A549 (cell line): ENCODE measurements at regions not wholly inside any gene's neighbourhood (a gene's known extent, or its start where the extent isn't known, plus 50 kb on each side); places are given as distances from the start of the nearest gene placed in this dataset.

Source experiments
- ATAC-seq, 2 experiments: fragments of 200-7000 bp in 1 of 2; fragments of >200 bp in 1 of 2; cut with Nextera tagmentation in 1 of 2; cut with Tn5 transposase in 1 of 2; 3 replicates each; pipeline versions ENCODE4 v1.8.0 to v1.9.1; 2018 to 2020; ENCODE audit warnings: mild to moderate bottlenecking in 1 of 2, moderate library complexity in 1 of 2
- CTCF ChIA-PET: fragments of 300-600 bp; sonication (Branson Sonifier 250); formaldehyde crosslinking; extraction: SDS; loops from one replicate; lab custom pipeline; 2021; ENCODE audit warnings: antibody characterized with exemption, inconsistent platforms; lab: Yijun Ruan, JAX
- POLR2A ChIA-PET: fragments of 350-600 bp; formaldehyde crosslinking; extraction: SDS; loops from one replicate; lab custom pipeline; 2021; ENCODE audit warnings: antibody characterized with exemption, inconsistent platforms; lab: Yijun Ruan, JAX
- DNase-seq, 2 experiments: peaks; one replicate each; pipeline versions ENCODE4 v3.0.0 to v3.0.0-alpha.2; 2011 to 2016; ENCODE audit warnings: low read depth in 1 of 2, low spot score in 1 of 2
- FAIRE-seq: peaks from 2 replicates; lab custom pipeline; 2011; peaks lifted over from hg19 to GRCh38; lab: Jason Lieb, UNC
- H3K27ac ChIP-seq, 2 experiments: fragments of >200 bp; sonication (Bioruptor Twin); formaldehyde crosslinking; 3 replicates each; pipeline ENCODE4 v1.5.1; 2016 to 2017
- H3K4me1 ChIP-seq: fragments of >200 bp; sonication (Bioruptor Twin); formaldehyde crosslinking; 3 replicates; pipeline ENCODE4 v1.6.1; 2016
- H3K4me2 ChIP-seq: fragments of >200 bp; sonication (Bioruptor Twin); formaldehyde crosslinking; 3 replicates; pipeline ENCODE4 v1.6.1; 2016
- H3K4me3 ChIP-seq: fragments of >200 bp; sonication (Bioruptor Twin); formaldehyde crosslinking; 3 replicates; pipeline ENCODE4 v1.5.1; 2016
- H3K9me3 ChIP-seq: fragments of >200 bp; sonication (Bioruptor Twin); formaldehyde crosslinking; 3 replicates; pipeline ENCODE4 v1.6.1; 2016
- BHLHE40 ChIP-seq: IDR thresholded peaks from 2 replicates; pipeline ENCODE4 v1.6.1; 2012; ENCODE audit warnings: low read depth, low read length, inconsistent platforms
- CBX8 ChIP-seq: fragments of 200-600 bp; sonication (generic); IDR thresholded peaks from 2 replicates; pipeline ENCODE4 v1.6.1; 2016
- EP300 ChIP-seq, 2 experiments: fragments of >200 bp; sonication (Bioruptor Twin); formaldehyde crosslinking; IDR thresholded peaks; 2 replicates in 1 of 2; 3 replicates in 1 of 2; pipeline ENCODE4 v1.6.1; 2016 to 2017
- FOSB ChIP-seq: fragments of 250-450 bp; sonication (Bioruptor Pico); IDR thresholded peaks from 2 replicates; pipeline ENCODE4 v1.5.0; 2020; ENCODE audit warnings: mild to moderate bottlenecking, moderate library complexity
- FOSL2 ChIP-seq, 2 experiments: fragments of 450-650 bp in 1 of 2; fragments of >200 bp in 1 of 2; sonication (Bioruptor Twin) in 1 of 2; formaldehyde crosslinking; IDR thresholded peaks; 2 replicates each; pipeline versions ENCODE4 v1.5.0 to v1.6.1; 2016 to 2020; ENCODE audit warnings: mild to moderate bottlenecking in 1 of 2, moderate library complexity in 1 of 2
- HDAC2 ChIP-seq: fragments of 200-600 bp; sonication (generic); IDR thresholded peaks from 2 replicates; pipeline ENCODE4 v1.6.1; 2016
- HEYL ChIP-seq: fragments of 250-450 bp; sonication (Bioruptor Pico); IDR thresholded peaks from 2 replicates; pipeline ENCODE4 v1.8.0; 2021; ENCODE audit warnings: mild to moderate bottlenecking, moderate library complexity
- HOXB13 ChIP-seq: fragments of 250-450 bp; sonication (Bioruptor Pico); IDR thresholded peaks from 2 replicates; pipeline ENCODE4 v1.5.0; 2020; ENCODE audit warnings: low read depth, mild to moderate bottlenecking, moderate library complexity
- HOXB5 ChIP-seq: fragments of 250-450 bp; sonication (Bioruptor Pico); IDR thresholded peaks from 2 replicates; pipeline ENCODE4 v1.5.0; 2020; ENCODE audit warnings: mild to moderate bottlenecking, moderate library complexity
- JUNB ChIP-seq: fragments of >200 bp; sonication (Bioruptor Twin); formaldehyde crosslinking; IDR thresholded peaks from 2 replicates; pipeline ENCODE4 v1.6.1; 2016
- KDM5A ChIP-seq: fragments of 200-600 bp; sonication (generic); IDR thresholded peaks from 2 replicates; pipeline ENCODE4 v1.6.1; 2016; ENCODE audit warnings: antibody characterized with exemption, mild to moderate bottlenecking
- MAFK ChIP-seq: fragments of 450-650 bp; IDR thresholded peaks from 2 replicates; pipeline ENCODE4 v1.6.1; 2014; ENCODE audit not compliant: partially characterized antibody
- NR3C1 ChIP-seq: fragments of >200 bp; sonication (Bioruptor Twin); formaldehyde crosslinking; IDR thresholded peaks from 3 replicates; pipeline ENCODE4 v1.6.1; 2017
- PHF8 ChIP-seq: fragments of 200-600 bp; sonication (generic); IDR thresholded peaks from 2 replicates; pipeline ENCODE4 v1.6.1; 2016; ENCODE audit warnings: low read depth, mild to moderate bottlenecking, antibody characterized with exemption, moderate library complexity, borderline replicate concordance
- POLR2AphosphoS2 ChIP-seq: conservative IDR thresholded peaks from 2 replicates; pipeline ENCODE4 v1.6.1; 2012; ENCODE audit warnings: low read length, improper control_type of control experiment, inconsistent platforms
- RARB ChIP-seq: fragments of 250-450 bp; sonication (Bioruptor Pico); IDR thresholded peaks from 2 replicates; pipeline ENCODE4 v1.8.0; 2021; ENCODE audit warnings: mild to moderate bottlenecking, moderate library complexity
- TP53 ChIP-seq: fragments of 250-450 bp; sonication (Bioruptor Pico); IDR thresholded peaks from 2 replicates; pipeline ENCODE4 v1.5.0; 2021; ENCODE audit warnings: mild to moderate bottlenecking, moderate library complexity
- ZC3H11A ChIP-seq: fragments of 450-650 bp; IDR thresholded peaks from 2 replicates; pipeline ENCODE4 v1.6.1; 2014; ENCODE audit warnings: antibody characterized with exemption, mild to moderate bottlenecking
- ZSCAN20 ChIP-seq: fragments of 250-450 bp; sonication (Bioruptor Pico); IDR thresholded peaks from 2 replicates; pipeline ENCODE4 v1.8.0; 2022; ENCODE audit warnings: mild to moderate bottlenecking, moderate library complexity
- WGBS: methylation state at CpG from one replicate; pipeline ENCODE4 v1.1.6; 2017; ENCODE audit errors: missing lambda C conversion rate; 5-methylcytosine and 5-hydroxymethylcytosine counted together
- TF ChIP-seq, protein P1 (sequence below): fragments of 450-650 bp; IDR thresholded peaks from 2 replicates; pipeline ENCODE4 v1.6.1; 2014; ENCODE audit warnings: antibody characterized with exemption
- TF ChIP-seq, protein P2 (sequence below): IDR thresholded peaks from 2 replicates; pipeline ENCODE4 v1.6.1; 2012
- TF ChIP-seq, protein P3 (sequence below): IDR thresholded peaks from 2 replicates; pipeline ENCODE4 v1.6.1; 2012
- TF ChIP-seq, protein P4 (sequence below): fragments of 250-450 bp; sonication (Bioruptor Pico); IDR thresholded peaks from 2 replicates; pipeline ENCODE4 v1.5.0; 2020; ENCODE audit warnings: low read depth, mild to moderate bottlenecking, moderate library complexity

DNA sequence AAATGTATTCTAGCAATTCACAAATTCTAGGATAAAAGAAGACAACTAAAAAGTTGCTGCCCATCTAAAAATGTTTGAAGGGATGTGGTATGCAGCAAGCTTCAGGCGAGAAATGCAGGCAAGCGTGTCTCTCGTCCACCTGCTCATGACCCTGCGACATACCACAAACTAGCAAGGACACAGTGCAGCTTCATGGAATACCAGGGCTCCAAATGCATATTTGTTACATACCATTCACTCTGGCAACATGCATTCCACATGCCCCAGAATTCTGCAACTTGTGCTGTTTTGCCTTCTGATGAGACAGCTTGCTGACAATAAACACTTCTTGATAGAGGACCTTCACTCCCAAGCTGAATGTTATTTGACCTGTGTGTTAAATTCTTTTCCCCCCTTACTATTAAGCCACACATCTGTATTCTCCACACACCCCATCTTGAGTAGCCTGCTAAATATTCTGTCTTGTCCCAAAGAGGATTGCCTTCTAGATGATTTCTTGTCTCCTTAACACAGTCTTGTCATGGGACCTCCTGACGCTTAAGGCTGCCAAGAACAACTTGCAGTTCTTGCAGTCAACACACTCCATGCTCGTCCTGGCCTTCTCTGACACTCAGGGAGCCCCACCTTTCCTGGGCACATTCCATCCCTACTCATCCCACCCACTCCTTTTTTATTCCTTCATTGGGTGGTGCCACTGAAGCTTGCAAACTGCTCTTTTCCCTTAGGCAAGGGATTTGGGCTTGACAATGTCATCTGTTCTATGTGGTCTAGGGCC is 340.5 kb downstream of the PIK3R1 start:
- ATAC-seq (no peak), FAIRE-seq (no peak), DNase-seq (no peak)
- POLR2A ChIA-PET = no interaction called here
- no peak for TF ChIP-seq BHLHE40
- TF ChIP-seq ZC3H11A = no peak
- H3K4me2 ChIP-seq = no peak overlapping the region
- CTCF ChIA-PET = no interaction called here
- peak overlapping the region in 1 of 2 experiments; percentile 69; a peak in 2 of 6 replicates for H3K27ac ChIP-seq
- WGBS = 86% methylated on average over 6 of the region's 6 CpGs
- no peak overlapping the region for H3K4me3 ChIP-seq
- peaks cover 18% of the 10 kb centered on the region for H3K9me3 ChIP-seq
- H3K4me1 ChIP-seq = peaks cover 15% of the 10 kb centered on the region; the same call in 2 of the 3 replicates

GRCh38 chr5:68557162-68557936 is 341.8 kb downstream of the PIK3R1 start:
- CTCF ChIA-PET = no interaction called here
- DNase-seq (no peak), ATAC-seq (no peak), FAIRE-seq (no peak)
- H3K4me3 ChIP-seq = no peak overlapping the region
- WGBS = 64% methylated on average over 4 of the region's 4 CpGs
- H3K9me3 ChIP-seq = peaks cover 18% of the 10 kb centered on the region
- peaks cover 12% of the 10 kb centered on the region; the same call in 2 of the 3 replicates for H3K4me1 ChIP-seq
- no peak overlapping the region for H3K4me2 ChIP-seq
- POLR2A ChIA-PET = no interaction called here
- 0 out of 6 replicates have a peak overlapping the region, but pooled peaks of 1 of the 2 experiments have one; percentile 14 for H3K27ac ChIP-seq
- TF ChIP-seq HEYL (CRISPR knock-in tag) (no peak), ZSCAN20 (no peak), HOXB5 (CRISPR knock-in tag) (no peak), FOSL2 (IDR thresholded peaks at IDR 0.05) (no peak), FOSL2 (CRISPR knock-in tag; IDR thresholded peaks at IDR 0.05) (no peak), POLR2AphosphoS2 (no peak)
- TF ChIP-seq, protein P1, sequence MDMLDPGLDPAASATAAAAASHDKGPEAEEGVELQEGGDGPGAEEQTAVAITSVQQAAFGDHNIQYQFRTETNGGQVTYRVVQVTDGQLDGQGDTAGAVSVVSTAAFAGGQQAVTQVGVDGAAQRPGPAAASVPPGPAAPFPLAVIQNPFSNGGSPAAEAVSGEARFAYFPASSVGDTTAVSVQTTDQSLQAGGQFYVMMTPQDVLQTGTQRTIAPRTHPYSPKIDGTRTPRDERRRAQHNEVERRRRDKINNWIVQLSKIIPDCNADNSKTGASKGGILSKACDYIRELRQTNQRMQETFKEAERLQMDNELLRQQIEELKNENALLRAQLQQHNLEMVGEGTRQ = no peak

DNA sequence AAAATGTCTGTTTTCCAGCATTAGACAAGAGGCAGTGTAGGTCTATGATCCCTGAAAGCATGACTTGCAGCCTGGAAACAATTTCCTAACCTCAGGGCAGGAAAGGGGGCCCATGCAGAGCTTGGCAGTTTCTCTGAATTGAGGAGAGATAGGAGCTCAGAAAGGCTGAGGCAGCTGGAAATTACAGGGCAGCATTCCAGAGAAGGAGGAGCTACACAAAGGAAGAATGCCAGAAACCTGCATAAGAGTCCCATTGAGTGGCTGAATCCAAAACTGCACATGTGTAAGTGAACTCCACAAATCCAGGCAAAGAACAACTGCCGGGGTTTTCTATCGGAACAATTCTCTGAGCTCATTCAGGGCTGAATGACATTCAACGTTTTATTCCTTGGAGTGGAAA is 346.8 kb downstream of the PIK3R1 start:
- no peak for TF ChIP-seq HDAC2
- no peak for TF ChIP-seq EP300 (IDR thresholded peaks at IDR 0.05)
- no peak for TF ChIP-seq HOXB13 (CRISPR knock-in tag)
- TF ChIP-seq BHLHE40 = no peak
- no peak for TF ChIP-seq NR3C1
- no peak for TF ChIP-seq CBX8
- TF ChIP-seq, protein P2, sequence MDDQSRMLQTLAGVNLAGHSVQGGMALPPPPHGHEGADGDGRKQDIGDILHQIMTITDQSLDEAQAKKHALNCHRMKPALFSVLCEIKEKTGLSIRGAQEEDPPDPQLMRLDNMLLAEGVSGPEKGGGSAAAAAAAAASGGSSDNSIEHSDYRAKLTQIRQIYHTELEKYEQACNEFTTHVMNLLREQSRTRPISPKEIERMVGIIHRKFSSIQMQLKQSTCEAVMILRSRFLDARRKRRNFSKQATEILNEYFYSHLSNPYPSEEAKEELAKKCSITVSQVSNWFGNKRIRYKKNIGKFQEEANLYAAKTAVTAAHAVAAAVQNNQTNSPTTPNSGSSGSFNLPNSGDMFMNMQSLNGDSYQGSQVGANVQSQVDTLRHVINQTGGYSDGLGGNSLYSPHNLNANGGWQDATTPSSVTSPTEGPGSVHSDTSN = no peak
- TF ChIP-seq KDM5A = no peak
- no peak for TF ChIP-seq FOSB (CRISPR knock-in tag)
- no peak for TF ChIP-seq JUNB
- TF ChIP-seq, protein P3, sequence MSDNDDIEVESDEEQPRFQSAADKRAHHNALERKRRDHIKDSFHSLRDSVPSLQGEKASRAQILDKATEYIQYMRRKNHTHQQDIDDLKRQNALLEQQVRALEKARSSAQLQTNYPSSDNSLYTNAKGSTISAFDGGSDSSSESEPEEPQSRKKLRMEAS = no peak
- no peak for TF ChIP-seq HOXB5 (CRISPR knock-in tag)
- TF ChIP-seq TP53 (CRISPR knock-in tag) = no peak
- TF ChIP-seq, protein P4, sequence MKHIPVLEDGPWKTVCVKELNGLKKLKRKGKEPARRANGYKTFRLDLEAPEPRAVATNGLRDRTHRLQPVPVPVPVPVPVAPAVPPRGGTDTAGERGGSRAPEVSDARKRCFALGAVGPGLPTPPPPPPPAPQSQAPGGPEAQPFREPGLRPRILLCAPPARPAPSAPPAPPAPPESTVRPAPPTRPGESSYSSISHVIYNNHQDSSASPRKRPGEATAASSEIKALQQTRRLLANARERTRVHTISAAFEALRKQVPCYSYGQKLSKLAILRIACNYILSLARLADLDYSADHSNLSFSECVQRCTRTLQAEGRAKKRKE (CRISPR knock-in tag) = no peak
- no peak for TF ChIP-seq MAFK
- no peak for TF ChIP-seq RARB (CRISPR knock-in tag)
- no peak for TF ChIP-seq PHF8
- FAIRE-seq (no peak), ATAC-seq (no peak), DNase-seq (no peak)
- WGBS = 63% methylated on average over 3 of the region's 3 CpGs
- H3K4me3 ChIP-seq = no peak overlapping the region
- H3K27ac ChIP-seq = no peak overlapping the region
- no peaks in the 10 kb centered on the region for H3K4me1 ChIP-seq
- no peak overlapping the region for H3K4me2 ChIP-seq
- H3K9me3 ChIP-seq = peaks cover 29% of the 10 kb centered on the region
- POLR2A ChIA-PET = no interaction called here
- CTCF ChIA-PET = no interaction called here
